ENCODE measurements at regions not wholly inside any gene's neighbourhood (a gene's known extent, or its start where the extent isn't known, plus 50 kb on each side); places are given as distances from the start of the nearest gene placed in this dataset.

- TF ChIP-seq CTCF (optimal IDR thresholded peaks at IDR 0.05 in 1 of 3, IDR thresholded peaks at IDR 0.05 in 1 of 3, conservative IDR thresholded peaks at IDR 0.05 in 1 of 3; ENCODE audit: extremely low read depth in 1 of 3, insufficient read depth in 2 of 3, low read length in 3 of 3), result no peak
- TF ChIP-seq EZH2 (IDR thresholded peaks at IDR 0.05; ENCODE audit: low read length), result no peak
Measured at GRCh38 chr1:229941831-229942230, 125.2 kb upstream of the GALNT2 start.

Data from keratinocyte (primary cell).